ENCODE measurements at regions not wholly inside any gene's neighbourhood (a gene's known extent, or its start where the extent isn't known, plus 50 kb on each side); places are given as distances from the start of the nearest gene placed in this dataset.
"Not testable (repeated sequence)": the region's sequence is repeated elsewhere in the genome, so short reads cannot be mapped to it uniquely, and the experiment has no call there.

GRCh38 chr10:44259090-44259874 is 125.6 kb downstream of the CXCL12 start:
- TF ChIP-seq EP300 (IDR thresholded peaks at IDR 0.05) = no peak
- no peak for TF ChIP-seq CTCF (IDR thresholded peaks at IDR 0.05)
- TF ChIP-seq POLR2A (IDR thresholded peaks at IDR 0.05) = no peak
- Histone ChIP-seq H3K27ac (no peak overlapping the region), H3K27me3 (no peaks in the 10 kb centered on the region), H3K4me1 (peaks cover 0 to 4% (median 0%) of the 10 kb centered on the region in 4 donors), H3K4me3 (no peak overlapping the region), H3K9me3 (no peaks in the 10 kb centered on the region), H3K36me3 (no peaks in the 10 kb centered on the region)
- WGBS, 2 donors = 72 to 87% methylated on average over 5 to 6 of the region's 7 CpGs
- no peak for DNase-seq (ENCODE audit: low spot score in 2 of 2)

- Histone ChIP-seq H3K27me3 (no peaks in the 10 kb centered on the region), H3K9me3 (no peaks in the 10 kb centered on the region), H3K36me3 (no peaks in the 10 kb centered on the region), H3K4me1 (peaks cover 0 to 5% (median 0%) of the 10 kb centered on the region in 4 donors), H3K4me3 (no peak overlapping the region), H3K27ac (no peak overlapping the region)
- WGBS, 2 donors = 65 to 77% methylated on average over 4 of the region's 4 CpGs
- TF ChIP-seq EP300 (IDR thresholded peaks at IDR 0.05) = no peak
- TF ChIP-seq POLR2A (IDR thresholded peaks at IDR 0.05) = no peak
- no peak for TF ChIP-seq CTCF (IDR thresholded peaks at IDR 0.05)
- no peak for DNase-seq (ENCODE audit: low spot score in 2 of 2)
Observed at GRCh38 chr10:44258460-44259089, 126.3 kb downstream of the CXCL12 start.

GRCh38 chr10:44258019-44258418 is 126.9 kb downstream of the CXCL12 start:
- Histone ChIP-seq H3K36me3 (no peaks in the 10 kb centered on the region), H3K9me3 (no peaks in the 10 kb centered on the region), H3K4me3 (no peak overlapping the region), H3K27me3 (no peaks in the 10 kb centered on the region), H3K27ac (no peak overlapping the region), H3K4me1 (peaks cover 0 to 7% (median 0%) of the 10 kb centered on the region in 4 donors)
- TF ChIP-seq POLR2A (IDR thresholded peaks at IDR 0.05) (no peak), CTCF (IDR thresholded peaks at IDR 0.05) (no peak), EP300 (IDR thresholded peaks at IDR 0.05) (no peak)
- no peak for DNase-seq (ENCODE audit: low spot score in 2 of 2)
- WGBS, 2 donors = 84 to 92% methylated on average over 3 of the region's 3 CpGs

GRCh38 chr10:44253769-44254462 is 131.0 kb downstream of the CXCL12 start:
- TF ChIP-seq CTCF (IDR thresholded peaks at IDR 0.05) (no peak), EP300 (IDR thresholded peaks at IDR 0.05) (peak in 1 of 2 donors; percentile 73), POLR2A (IDR thresholded peaks at IDR 0.05) (no peak)
- Histone ChIP-seq H3K4me3 (no peak overlapping the region), H3K27ac (no peak overlapping the region), H3K4me1 (peaks cover 0 to 7% (median 0%) of the 10 kb centered on the region in 4 donors), H3K36me3 (no peaks in the 10 kb centered on the region), H3K9me3 (no peaks in the 10 kb centered on the region), H3K27me3 (no peaks in the 10 kb centered on the region)
- DNase-seq (ENCODE audit: low spot score in 2 of 2) = peak; percentile 56 to 83
- 21 to 28% methylated on average over 5 of the region's 5 CpGs for WGBS, 2 donors

GRCh38 chr10:44252631-44253030 is 132.3 kb downstream of the CXCL12 start:
- H3K36me3 ChIP-seq, H3K4me3 ChIP-seq: not testable (repeated sequence)
- WGBS, 2 donors = 95% methylated on average over 3 of the region's 3 CpGs

GRCh38 chr10:44249933-44250332 is 135.0 kb downstream of the CXCL12 start:
- H3K36me3 ChIP-seq; H3K4me1 ChIP-seq; H3K27ac ChIP-seq; H3K4me3 ChIP-seq; H3K27me3 ChIP-seq; H3K9me3 ChIP-seq; DNase-seq (ENCODE audit: low spot score in 2 of 2): not testable (repeated sequence)
- WGBS, 2 donors = 91 to 93% methylated on average over 7 of the region's 7 CpGs

More at GRCh38 chr10:44252631-44253030, 132.3 kb downstream of the CXCL12 start:
- DNase-seq (ENCODE audit: low spot score in 2 of 2); H3K27ac ChIP-seq; H3K27me3 ChIP-seq; H3K9me3 ChIP-seq; H3K4me1 ChIP-seq: not testable (repeated sequence)

All from tibial nerve (tissue), 4 donors.